Muscle layer of duodenum (tissue), 2 donors: ENCODE measurements at regions not wholly inside any gene's neighbourhood (a gene's known extent, or its start where the extent isn't known, plus 50 kb on each side); places are given as distances from the start of the nearest gene placed in this dataset.
"Not testable (repeated sequence)": the region's sequence is repeated elsewhere in the genome, so short reads cannot be mapped to it uniquely, and the experiment has no call there.

Experiments
- H3K27ac ChIP-seq: one replicate; pipeline ENCODE4 v1.7.0; 2013; ENCODE audit warnings: mild to moderate bottlenecking, low read length
- H3K27me3 ChIP-seq: one replicate; pipeline ENCODE4 v1.7.0; 2013; ENCODE audit warnings: low read depth, mild to moderate bottlenecking, control low read depth, low read length
- H3K36me3 ChIP-seq, 2 donors: one replicate each; pipeline ENCODE4 v1.7.0; 2013; ENCODE audit warnings: low read length in 2 of 2, control low read depth in 1 of 2, mild to moderate bottlenecking in 1 of 2; ENCODE audit not compliant: insufficient read depth in 2 of 2, control insufficient read depth in 1 of 2
- H3K4me1 ChIP-seq, 2 donors: one replicate each; pipeline ENCODE4 v1.7.0; 2013; ENCODE audit warnings: low read length in 2 of 2, mild to moderate bottlenecking in 2 of 2, control low read depth in 1 of 2, moderate library complexity in 1 of 2; ENCODE audit not compliant: insufficient read depth in 2 of 2, control insufficient read depth in 1 of 2
- H3K4me3 ChIP-seq, 2 donors: one replicate each; pipeline ENCODE4 v1.7.0; 2013; ENCODE audit warnings: low read length in 2 of 2, low read depth in 1 of 2, mild to moderate bottlenecking in 1 of 2
- H3K9me3 ChIP-seq, 2 donors: one replicate each; pipeline ENCODE4 v1.7.0; 2013; ENCODE audit warnings: low read length in 2 of 2, control low read depth in 1 of 2, mild to moderate bottlenecking in 1 of 2; ENCODE audit not compliant: control insufficient read depth in 1 of 2
- donor health status: healthy.

- H3K36me3 ChIP-seq, result no peaks in the 10 kb centered on the region
- no peaks in the 10 kb centered on the region for H3K4me1 ChIP-seq
- no peaks in the 10 kb centered on the region for H3K27me3 ChIP-seq
- H3K9me3 ChIP-seq, result peaks cover 0 to 4% of the 10 kb centered on the region in 2 donors
- H3K27ac ChIP-seq, result no peak overlapping the region
- H3K4me3 ChIP-seq, result no peak overlapping the region
Measured at GRCh38 chr5:108579236-108579635, 168.5 kb upstream of the FER start.

GRCh38 chr5:108578791-108579190 lies 168.9 kb upstream of the FER start:
- no peaks in the 10 kb centered on the region for H3K36me3 ChIP-seq
- no peak overlapping the region for H3K4me3 ChIP-seq
- H3K27me3 ChIP-seq, result no peaks in the 10 kb centered on the region
- peaks cover 0 to 4% of the 10 kb centered on the region in 2 donors for H3K9me3 ChIP-seq
- no peak overlapping the region for H3K27ac ChIP-seq
- no peaks in the 10 kb centered on the region for H3K4me1 ChIP-seq

- Histone ChIP-seq H3K4me3 (no peak overlapping the region), H3K27me3 (no peaks in the 10 kb centered on the region), H3K4me1 (no peaks in the 10 kb centered on the region), H3K36me3 (no peaks in the 10 kb centered on the region), H3K9me3 (no peaks in the 10 kb centered on the region), H3K27ac (no peak overlapping the region)
Measured at GRCh38 chr5:108567429-108567828, 180.3 kb upstream of the FER start.

- no peaks in the 10 kb centered on the region for H3K4me1 ChIP-seq
- H3K27ac ChIP-seq, result no peak overlapping the region
- no peaks in the 10 kb centered on the region for H3K36me3 ChIP-seq
- H3K9me3 ChIP-seq, result no peaks in the 10 kb centered on the region
- no peak overlapping the region for H3K4me3 ChIP-seq
- no peaks in the 10 kb centered on the region for H3K27me3 ChIP-seq
Measured at GRCh38 chr5:108564441-108564840, 182.5 kb upstream of the FBXL17 start.

- Histone ChIP-seq H3K27ac (no peak overlapping the region), H3K4me3 (no peak overlapping the region), H3K4me1 (no peaks in the 10 kb centered on the region), H3K27me3 (no peaks in the 10 kb centered on the region), H3K9me3 (no peaks in the 10 kb centered on the region), H3K36me3 (no peaks in the 10 kb centered on the region)
Measured at GRCh38 chr5:108562205-108562454, 180.2 kb upstream of the FBXL17 start.

- no peak overlapping the region for H3K4me3 ChIP-seq
- no peaks in the 10 kb centered on the region for H3K27me3 ChIP-seq
- H3K36me3 ChIP-seq, result no peaks in the 10 kb centered on the region
- no peaks in the 10 kb centered on the region for H3K9me3 ChIP-seq
- peaks cover 0 to 4% of the 10 kb centered on the region in 2 donors for H3K4me1 ChIP-seq
- no peak overlapping the region for H3K27ac ChIP-seq
Measured at GRCh38 chr5:108561416-108562204, 179.7 kb upstream of the FBXL17 start.

GRCh38 chr5:108560581-108560980 lies 178.7 kb upstream of the FBXL17 start:
- Histone ChIP-seq H3K9me3 (no peaks in the 10 kb centered on the region), H3K27me3 (no peaks in the 10 kb centered on the region), H3K4me3 (no peak overlapping the region), H3K27ac (no peak overlapping the region), H3K4me1 (peaks cover 0 to 9% of the 10 kb centered on the region in 2 donors), H3K36me3 (no peaks in the 10 kb centered on the region)

- no peak overlapping the region for H3K27ac ChIP-seq
- H3K4me1 ChIP-seq, result peaks cover 0 to 9% of the 10 kb centered on the region in 2 donors
- no peaks in the 10 kb centered on the region for H3K9me3 ChIP-seq
Measured at GRCh38 chr5:108560166-108560565, 178.3 kb upstream of the FBXL17 start.

GRCh38 chr5:108558840-108559239 lies 176.9 kb upstream of the FBXL17 start:
- H3K4me3 ChIP-seq, H3K4me1 ChIP-seq, H3K27ac ChIP-seq, H3K9me3 ChIP-seq, H3K36me3 ChIP-seq, H3K27me3 ChIP-seq: not testable (repeated sequence)

More at GRCh38 chr5:108560166-108560565, 178.3 kb upstream of the FBXL17 start:
- H3K36me3 ChIP-seq, result no peaks in the 10 kb centered on the region
- H3K27me3 ChIP-seq, result no peaks in the 10 kb centered on the region
- H3K4me3 ChIP-seq, result no peak overlapping the region

- H3K4me3 ChIP-seq, H3K9me3 ChIP-seq, H3K4me1 ChIP-seq, H3K36me3 ChIP-seq, H3K27me3 ChIP-seq, H3K27ac ChIP-seq: not testable (repeated sequence)
Measured at GRCh38 chr5:108558142-108558541, 176.2 kb upstream of the FBXL17 start.

- Histone ChIP-seq H3K36me3 (no peaks in the 10 kb centered on the region), H3K27ac (no peak overlapping the region), H3K9me3 (no peaks in the 10 kb centered on the region), H3K27me3 (no peaks in the 10 kb centered on the region), H3K4me1 (peaks cover 0 to 9% of the 10 kb centered on the region in 2 donors), H3K4me3 (no peak overlapping the region)
Measured at GRCh38 chr5:108557686-108558085, 175.8 kb upstream of the FBXL17 start.

GRCh38 chr5:108556441-108557145 lies 174.7 kb upstream of the FBXL17 start:
- Histone ChIP-seq H3K9me3 (no peaks in the 10 kb centered on the region), H3K27me3 (no peaks in the 10 kb centered on the region), H3K36me3 (no peaks in the 10 kb centered on the region), H3K27ac (no peak overlapping the region), H3K4me3 (no peak overlapping the region), H3K4me1 (peaks cover 0 to 9% of the 10 kb centered on the region in 2 donors)
